Effector memory CD4-positive, alpha-beta T cell (primary cell): ENCODE measurements at regions not wholly inside any gene's neighbourhood (a gene's known extent, or its start where the extent isn't known, plus 50 kb on each side); places are given as distances from the start of the nearest gene placed in this dataset.

Source experiments
- DNase-seq, 3 donors: peaks; one replicate each; pipeline ENCODE4 v3.0.0-alpha.2; 2020
- H3K27ac ChIP-seq: 2 replicates; pipeline ENCODE4 v1.7.0; 2013; ENCODE audit warnings: mild to moderate bottlenecking, low read length, moderate library complexity; ENCODE audit not compliant: insufficient read depth, poor library complexity, severe bottlenecking
- H3K27me3 ChIP-seq: replicated peaks from 2 replicates; pipeline ENCODE4 v1.7.0; 2013; ENCODE audit warnings: mild to moderate bottlenecking, low read length; ENCODE audit not compliant: insufficient read depth, control insufficient read depth, poor library complexity, severe bottlenecking
- H3K36me3 ChIP-seq: 2 replicates; pipeline ENCODE4 v1.7.0; 2013; ENCODE audit warnings: mild to moderate bottlenecking, low read length, moderate library complexity; ENCODE audit not compliant: control insufficient read depth, insufficient read depth
- H3K4me1 ChIP-seq: 2 replicates; pipeline ENCODE4 v1.7.0; 2013; ENCODE audit warnings: low read length, mild to moderate bottlenecking; ENCODE audit not compliant: control insufficient read depth, insufficient read depth, poor library complexity, severe bottlenecking
- H3K4me3 ChIP-seq: 2 replicates; pipeline ENCODE4 v1.7.0; 2013; ENCODE audit warnings: low read length, low read depth, mild to moderate bottlenecking; ENCODE audit not compliant: insufficient read depth, poor library complexity, severe bottlenecking
- H3K9me3 ChIP-seq: 2 replicates; pipeline ENCODE4 v1.7.0; 2013; ENCODE audit warnings: mild to moderate bottlenecking, low read length, moderate library complexity; ENCODE audit not compliant: control insufficient read depth

DNA sequence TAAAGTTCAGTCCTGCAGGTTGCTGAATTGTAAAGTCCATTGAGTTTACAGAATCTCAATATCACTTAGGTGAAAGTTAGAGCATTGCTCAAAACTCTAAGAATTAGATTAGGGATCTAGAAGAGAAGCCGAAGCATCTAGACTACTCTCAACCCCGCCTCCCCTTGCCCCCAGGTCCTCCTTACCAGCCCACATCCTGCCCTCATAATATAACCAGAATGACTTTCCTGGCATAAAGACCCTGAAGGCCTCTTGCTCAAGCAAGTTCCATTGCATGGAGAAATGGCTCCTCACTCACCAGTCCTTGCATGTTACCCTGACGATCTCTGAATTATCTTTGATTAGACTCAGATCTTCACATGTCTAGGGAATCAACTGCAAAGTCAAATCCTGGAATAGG lies 78.8 kb downstream of the SPATA31C2 start:
- no peaks in the 10 kb centered on the region for H3K27me3 ChIP-seq
- no peak overlapping the region for H3K4me3 ChIP-seq
- no peaks in the 10 kb centered on the region for H3K4me1 ChIP-seq
- DNase-seq, result no peak
- H3K9me3 ChIP-seq, result no peaks in the 10 kb centered on the region
- no peaks in the 10 kb centered on the region for H3K36me3 ChIP-seq
- H3K27ac ChIP-seq, result no peak overlapping the region

DNA sequence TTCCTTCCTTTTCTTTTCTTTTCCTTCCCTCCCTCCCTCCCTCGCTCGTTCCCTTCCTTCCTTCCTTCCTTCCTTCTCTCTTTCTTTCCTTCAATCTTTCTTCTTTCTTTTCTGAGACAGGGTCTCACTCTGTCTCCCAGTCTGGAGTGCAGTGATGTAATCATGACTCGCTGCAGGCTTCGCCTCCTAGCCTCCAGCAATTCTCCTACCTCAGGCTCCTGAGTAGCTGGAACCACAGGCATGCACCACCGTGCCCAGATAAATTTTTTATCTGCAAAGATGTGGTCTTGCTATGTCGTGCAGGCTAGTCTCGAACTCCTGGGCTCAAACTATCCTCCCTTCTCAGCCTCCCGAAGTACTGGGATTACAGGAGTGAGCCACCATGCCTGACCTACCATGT lies 81.4 kb downstream of the SPATA31C2 start:
- DNase-seq, result no peak
- H3K4me1 ChIP-seq, result no peaks in the 10 kb centered on the region
- H3K4me3 ChIP-seq, result no peak overlapping the region
- H3K36me3 ChIP-seq, result no peaks in the 10 kb centered on the region
- H3K9me3 ChIP-seq, result no peaks in the 10 kb centered on the region
- H3K27me3 ChIP-seq, result no peaks in the 10 kb centered on the region
- no peak overlapping the region for H3K27ac ChIP-seq

DNA sequence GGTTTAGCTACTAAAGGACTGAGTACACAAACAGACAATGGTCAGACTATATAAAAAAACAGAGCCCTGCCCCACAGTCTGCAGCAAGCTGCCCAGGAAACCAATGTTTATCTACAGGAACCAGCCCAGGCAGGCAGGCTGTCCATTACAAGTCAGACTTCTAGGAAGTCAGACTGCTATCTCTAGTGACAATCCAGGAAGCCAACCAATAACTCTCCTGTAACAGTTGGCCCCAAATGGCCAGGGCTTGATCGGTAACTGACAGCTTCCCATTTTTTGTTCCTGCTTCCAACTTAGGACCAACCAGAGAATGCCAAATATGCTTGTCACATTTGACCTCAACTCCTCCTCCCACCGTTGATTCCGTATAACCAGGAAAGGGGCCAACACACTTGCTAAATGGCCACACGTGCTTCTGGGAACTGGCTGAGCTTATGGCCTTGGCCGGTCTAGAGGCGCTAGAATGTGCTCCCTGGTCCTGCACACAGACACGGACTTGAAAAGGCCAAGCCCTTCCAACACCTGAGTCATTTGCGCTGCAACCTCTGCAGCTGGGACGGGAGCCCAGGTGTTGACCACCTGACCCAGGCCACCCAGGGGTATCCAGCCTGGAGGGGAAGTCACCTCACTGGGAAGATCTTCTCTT lies 79.6 kb upstream of the CDK20 start:
- no peak for DNase-seq
- H3K9me3 ChIP-seq, result no peaks in the 10 kb centered on the region
- no peaks in the 10 kb centered on the region for H3K36me3 ChIP-seq
- H3K4me3 ChIP-seq, result no peak overlapping the region
- H3K4me1 ChIP-seq, result no peaks in the 10 kb centered on the region
- H3K27ac ChIP-seq, result no peak overlapping the region
- no peaks in the 10 kb centered on the region for H3K27me3 ChIP-seq

DNA sequence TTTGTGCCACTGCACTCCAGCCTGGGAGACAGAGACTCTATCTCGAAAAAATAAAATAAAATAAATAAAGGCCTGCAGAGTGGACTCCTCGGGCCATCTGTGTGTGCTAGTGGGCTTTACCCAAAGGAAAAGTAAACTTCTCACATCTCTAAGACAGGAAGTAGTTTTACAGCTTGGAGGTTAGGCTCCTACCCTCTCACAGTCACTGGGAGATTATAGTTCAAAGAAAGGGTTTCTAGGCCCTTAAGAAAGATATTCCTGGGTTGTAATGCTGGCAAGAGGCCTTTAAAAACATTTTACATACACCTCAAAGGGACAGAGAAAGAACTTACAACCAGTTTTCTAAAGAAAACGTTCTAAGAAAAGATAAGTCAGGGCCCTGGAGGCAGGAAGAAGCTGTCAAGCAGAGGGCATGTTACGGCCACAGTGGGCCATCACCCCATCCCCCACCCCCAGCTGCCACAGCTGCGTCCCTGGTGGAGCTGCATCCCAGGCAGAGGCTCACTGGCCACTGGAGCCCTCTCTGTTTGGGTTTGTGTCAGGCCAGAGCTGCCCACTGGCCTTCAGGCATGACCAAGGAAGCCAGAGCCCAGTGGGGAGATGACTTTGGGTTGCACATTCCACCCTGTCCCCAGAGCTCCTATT lies 78.1 kb upstream of the CDK20 start:
- Histone ChIP-seq H3K27me3 (no peaks in the 10 kb centered on the region), H3K36me3 (no peaks in the 10 kb centered on the region), H3K9me3 (no peaks in the 10 kb centered on the region), H3K27ac (no peak overlapping the region), H3K4me3 (no peak overlapping the region), H3K4me1 (no peaks in the 10 kb centered on the region)
- no peak for DNase-seq

DNA sequence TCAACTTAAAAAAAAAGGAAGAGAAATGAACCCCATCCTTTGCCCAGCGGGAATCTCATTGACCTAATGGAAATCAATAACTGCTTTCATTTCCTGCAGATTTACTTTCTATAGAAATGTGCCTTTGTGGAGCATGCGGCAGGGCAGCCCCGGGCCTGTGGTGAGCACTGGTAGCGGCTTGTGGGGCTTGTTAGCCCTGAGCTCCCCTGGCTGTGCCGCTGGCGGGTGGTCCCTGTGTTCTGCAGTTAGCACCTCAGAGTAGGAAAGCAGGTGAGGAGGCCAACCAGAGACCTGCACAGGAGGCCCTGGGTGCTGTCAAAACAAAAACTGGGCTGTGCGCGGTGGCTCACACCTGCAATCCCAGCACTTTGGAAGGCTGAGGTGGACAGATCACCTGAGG lies 76.8 kb upstream of the CDK20 start:
- no peaks in the 10 kb centered on the region for H3K36me3 ChIP-seq
- no peak overlapping the region for H3K27ac ChIP-seq

DNA sequence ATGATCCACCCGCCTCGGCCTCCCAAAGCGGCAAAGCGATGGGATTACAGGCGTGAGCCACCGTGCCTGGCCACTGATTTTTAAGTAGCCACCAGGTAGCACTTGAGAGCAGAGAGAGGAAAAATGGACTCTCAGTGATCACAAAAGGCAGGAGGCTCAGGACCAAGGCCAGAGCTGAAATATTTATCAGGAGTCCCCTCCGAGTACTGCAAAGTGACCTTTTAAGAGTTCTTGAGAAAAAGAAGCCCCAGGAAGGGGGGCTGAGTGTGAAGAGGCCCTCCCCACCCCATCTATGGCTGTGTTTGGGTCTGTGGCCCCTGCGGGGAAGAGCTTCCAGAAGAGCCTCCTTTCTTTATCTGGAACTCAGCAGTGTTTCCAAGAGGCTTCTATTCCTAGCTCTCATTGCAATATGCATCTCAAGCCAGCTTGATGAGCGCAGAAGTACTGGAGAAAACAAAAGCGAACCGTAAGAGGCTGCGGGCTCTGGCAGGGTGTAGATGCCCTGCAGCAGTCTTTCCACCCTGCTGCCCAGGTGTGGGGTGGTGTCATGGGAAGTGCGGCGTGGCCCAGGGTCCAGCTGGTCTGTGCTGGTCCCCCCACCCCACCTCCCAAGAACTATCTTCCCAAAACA lies 75.5 kb upstream of the CDK20 start:
- no peaks in the 10 kb centered on the region for H3K36me3 ChIP-seq
- no peaks in the 10 kb centered on the region for H3K9me3 ChIP-seq
- H3K27ac ChIP-seq, result no peak overlapping the region
- H3K4me1 ChIP-seq, result no peaks in the 10 kb centered on the region
- DNase-seq, result no peak
- H3K4me3 ChIP-seq, result no peak overlapping the region
- no peaks in the 10 kb centered on the region for H3K27me3 ChIP-seq

More for the DNA sequence above, 76.8 kb upstream of the CDK20 start:
- no peak for DNase-seq
- no peaks in the 10 kb centered on the region for H3K9me3 ChIP-seq
- H3K4me3 ChIP-seq, result no peak overlapping the region
- no peaks in the 10 kb centered on the region for H3K27me3 ChIP-seq
- no peaks in the 10 kb centered on the region for H3K4me1 ChIP-seq

DNA sequence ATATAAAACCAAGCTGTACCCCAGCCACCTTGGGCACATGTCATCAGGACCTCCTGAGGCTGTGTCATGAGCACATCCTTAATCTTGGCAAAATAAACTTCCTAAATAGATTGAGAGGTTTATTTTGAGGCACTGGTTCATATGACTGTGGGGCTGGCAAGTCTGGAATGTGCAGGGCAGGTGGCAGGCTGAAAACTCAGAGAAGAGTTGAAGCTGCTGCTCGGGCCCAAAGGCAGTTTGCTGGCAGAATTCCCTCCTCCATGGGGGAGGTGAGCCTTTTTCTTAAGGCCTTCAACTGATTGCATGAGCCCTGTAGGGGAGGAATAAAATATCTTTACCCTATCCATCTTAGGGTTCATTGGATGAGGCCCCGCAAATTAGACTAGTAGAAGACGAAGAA lies 72.2 kb upstream of the CDK20 start:
- H3K27me3 ChIP-seq, result no peaks in the 10 kb centered on the region
- H3K4me3 ChIP-seq, result no peak overlapping the region
- H3K4me1 ChIP-seq, result no peaks in the 10 kb centered on the region
- H3K9me3 ChIP-seq, result no peaks in the 10 kb centered on the region
- no peak overlapping the region for H3K27ac ChIP-seq
- no peaks in the 10 kb centered on the region for H3K36me3 ChIP-seq
- no peak for DNase-seq

DNA sequence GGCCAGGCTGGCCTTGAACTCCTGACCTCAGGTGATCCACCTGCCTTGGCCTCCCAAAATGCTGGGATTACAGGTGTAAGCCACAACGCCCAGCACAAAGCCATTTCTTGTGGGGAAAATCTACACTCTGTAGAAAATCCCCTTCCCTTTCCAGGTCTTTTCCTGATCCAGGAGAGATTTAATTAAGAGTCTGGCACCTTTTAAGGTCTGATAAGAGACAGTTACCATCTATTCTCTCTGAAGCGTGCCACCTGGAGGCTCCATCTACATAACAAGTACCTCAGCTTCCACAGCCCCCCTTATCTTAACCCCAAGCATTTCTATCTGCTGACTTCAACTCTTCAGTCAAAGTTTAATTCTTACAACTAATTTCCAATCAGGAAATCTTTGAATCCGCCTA lies 71.4 kb upstream of the CDK20 start:
- no peak for DNase-seq
- Histone ChIP-seq H3K4me1 (no peaks in the 10 kb centered on the region), H3K27me3 (no peaks in the 10 kb centered on the region), H3K4me3 (no peak overlapping the region), H3K9me3 (no peaks in the 10 kb centered on the region), H3K36me3 (no peaks in the 10 kb centered on the region), H3K27ac (no peak overlapping the region)

DNA sequence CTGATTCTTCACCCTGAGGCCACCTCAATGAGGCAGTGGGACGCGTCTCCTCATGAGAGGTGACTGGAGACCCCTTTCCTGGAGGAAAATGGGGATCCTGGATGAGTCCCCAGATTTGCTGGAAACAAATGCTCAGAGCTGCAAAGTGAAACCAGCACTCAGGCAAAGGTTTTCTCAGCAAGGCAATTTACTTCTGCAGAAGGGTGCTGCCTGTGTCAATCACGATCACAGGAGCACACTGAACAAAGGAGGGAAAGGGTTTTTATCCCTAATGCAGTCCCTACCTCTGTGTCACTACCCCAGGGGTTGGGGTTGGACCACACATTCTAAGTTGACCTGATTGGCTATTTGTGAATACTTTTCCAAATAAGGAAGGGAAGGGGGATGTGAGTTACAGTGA lies 69.9 kb upstream of the CDK20 start:
- Histone ChIP-seq H3K27ac (no peak overlapping the region), H3K9me3 (no peaks in the 10 kb centered on the region), H3K4me3 (no peak overlapping the region), H3K4me1 (no peaks in the 10 kb centered on the region), H3K27me3 (no peaks in the 10 kb centered on the region), H3K36me3 (no peaks in the 10 kb centered on the region)
- no peak for DNase-seq

DNA sequence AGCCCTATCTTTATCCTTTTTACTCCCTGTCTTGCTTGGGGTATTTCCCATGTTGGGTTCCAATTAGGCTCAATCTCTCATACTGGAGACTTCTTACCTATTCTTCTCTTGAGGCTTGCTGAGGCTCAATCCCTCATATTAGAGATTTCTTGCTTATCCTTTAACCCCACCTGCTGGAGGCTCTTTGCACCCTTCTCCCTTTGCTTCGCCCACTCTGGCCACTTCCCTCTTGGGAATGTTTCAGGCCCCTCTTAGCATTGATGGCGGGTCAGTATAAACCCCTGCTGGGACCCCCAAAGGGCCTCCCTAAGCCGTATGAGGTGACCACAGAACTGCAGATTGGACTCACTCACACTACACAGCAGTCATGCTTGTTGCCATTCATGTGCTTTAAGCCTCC lies 69.3 kb upstream of the CDK20 start:
- no peaks in the 10 kb centered on the region for H3K9me3 ChIP-seq
- no peak overlapping the region for H3K27ac ChIP-seq
- no peak for DNase-seq
- no peaks in the 10 kb centered on the region for H3K4me1 ChIP-seq
- H3K4me3 ChIP-seq, result no peak overlapping the region
- no peaks in the 10 kb centered on the region for H3K27me3 ChIP-seq
- H3K36me3 ChIP-seq, result no peaks in the 10 kb centered on the region
